HCT116 (cell line): ENCODE measurements at regions not wholly inside any gene's neighbourhood (a gene's known extent, or its start where the extent isn't known, plus 50 kb on each side); places are given as distances from the start of the nearest gene placed in this dataset.

Experiments
- ATAC-seq: fragments of 200-7000 bp; cut with Tn5 transposase; 2 replicates; pipeline ENCODE4 v1.9.1; 2020; ENCODE audit warnings: mild to moderate bottlenecking, moderate library complexity
- BruUV-seq: library from RNA; stranded (reverse); fragments of 400-500 nt; replicated peaks from 2 replicates; lab custom pipeline; 2021; lab: Mats Ljungman, UMichigan
- CTCF ChIA-PET: fragments of 300-600 bp; sonication (Branson Sonifier 250); formaldehyde crosslinking; loops from one replicate; lab custom pipeline; 2021; ENCODE audit warnings: antibody characterized with exemption; lab: Charles Lee
- POLR2A ChIA-PET: fragments of 300-600, 350-600 bp; sonication (Branson Sonifier 250); formaldehyde crosslinking; loops from one replicate; lab custom pipeline; 2021; ENCODE audit warnings: antibody characterized with exemption; lab: Charles Lee
- RAD21 ChIA-PET, 2 experiments: fragments of 300-600 bp; sonication (Branson Sonifier 250); formaldehyde crosslinking; loops; one replicate each; lab custom pipeline; 2023; ENCODE audit warnings: low total read pairs in 2 of 2; ENCODE audit not compliant: uncharacterized antibody in 2 of 2, unreplicated experiment in 2 of 2, low non-redundant PET in 1 of 2; lab: Charles Lee
- DNase-seq: peaks from one replicate; pipeline ENCODE4 v3.0.0-alpha.2; 2010; ENCODE audit warnings: low read depth, low spot score
- H2AFZ ChIP-seq: fragments of 200-600 bp; shearing (Covaris generic), sonication (generic); 2 replicates; pipeline ENCODE4 v1.6.1; 2017; ENCODE audit warnings: low read depth, mixed run types, mixed read lengths, antibody characterized with exemption, low read length; ENCODE audit not compliant: poor library complexity, severe bottlenecking
- H3K27ac ChIP-seq: 2 replicates; pipeline ENCODE4 v1.5.1; 2012; ENCODE audit warnings: low read depth, low read length
- H3K27me3 ChIP-seq: fragments of 200-600 bp; sonication (generic); 2 replicates; pipeline ENCODE4 v1.6.1; 2016; ENCODE audit warnings: mixed run types, low read length, mixed read lengths; ENCODE audit not compliant: insufficient read depth
- H3K36me3 ChIP-seq, 2 experiments: fragments of 200-500 bp in 1 of 2; fragments of 200-600 bp in 1 of 2; sonication (Bioruptor generic) in 1 of 2; sonication (generic) in 1 of 2; 2 replicates each; pipeline versions ENCODE4 v1.5.1 to v1.6.1; 2014 to 2016; ENCODE audit warnings: low read length in 2 of 2, inconsistent platforms in 1 of 2, mixed read lengths in 1 of 2, mixed run types in 1 of 2; ENCODE audit not compliant: insufficient read depth in 2 of 2, control insufficient read depth in 1 of 2
- H3K4me1 ChIP-seq, 2 experiments: fragments of 200-600 bp in 1 of 2; sonication (generic) in 1 of 2; 2 replicates each; pipeline versions ENCODE4 v1.5.1 to v1.6.1; 2012 to 2017; ENCODE audit warnings: low read length in 2 of 2, inconsistent platforms in 1 of 2, mild to moderate bottlenecking in 1 of 2, mixed read lengths in 1 of 2, mixed run types in 1 of 2, moderate library complexity in 1 of 2; ENCODE audit not compliant: insufficient read depth in 2 of 2, control insufficient read depth in 1 of 2
- H3K4me2 ChIP-seq: fragments of 200-600 bp; sonication (generic); 2 replicates; pipeline ENCODE4 v1.6.1; 2017; ENCODE audit warnings: mixed run types, low read length, mixed read lengths
- H3K4me3 ChIP-seq, 2 experiments: fragments of 200-600 bp in 1 of 2; sonication (generic) in 1 of 2; replicated peaks in 1 of 2; 2 replicates each; pipeline ENCODE4 v1.5.1; 2011 to 2016; ENCODE audit warnings: low read length in 2 of 2, control low read depth in 1 of 2, low read depth in 1 of 2, mild to moderate bottlenecking in 1 of 2, mixed read lengths in 1 of 2, mixed run types in 1 of 2
- H3K79me2 ChIP-seq: fragments of 200-600 bp; sonication (generic); 2 replicates; pipeline ENCODE4 v1.6.1; 2017; ENCODE audit warnings: mild to moderate bottlenecking, mixed run types, low read length, moderate library complexity, mixed read lengths; ENCODE audit not compliant: insufficient read depth
- H3K9ac ChIP-seq: fragments of 200-600 bp; sonication (generic); 2 replicates; pipeline ENCODE4 v1.6.1; 2016; ENCODE audit warnings: low read length, mixed read lengths
- H3K9me2 ChIP-seq: fragments of 200-600 bp; sonication (generic), shearing (Covaris generic); 2 replicates; pipeline ENCODE4 v1.6.1; 2017; ENCODE audit warnings: mixed run types, mild to moderate bottlenecking, moderate library complexity; ENCODE audit not compliant: insufficient read depth
- H3K9me3 ChIP-seq, 2 experiments: fragments of 200-500 bp in 1 of 2; fragments of 200-600 bp in 1 of 2; sonication (Bioruptor generic) in 1 of 2; sonication (generic) in 1 of 2; 2 replicates each; pipeline ENCODE4 v1.6.1; 2014 to 2017; ENCODE audit warnings: low read length in 2 of 2, mixed read lengths in 2 of 2, inconsistent platforms in 1 of 2, low read depth in 1 of 2, mild to moderate bottlenecking in 1 of 2, mixed run types in 1 of 2, moderate library complexity in 1 of 2; ENCODE audit not compliant: control insufficient read depth in 1 of 2, insufficient read depth in 1 of 2
- H4K20me1 ChIP-seq: fragments of 200-600 bp; sonication (generic), shearing (Covaris generic); 2 replicates; pipeline ENCODE4 v1.6.1; 2017; ENCODE audit warnings: mixed run types, mild to moderate bottlenecking, moderate library complexity; ENCODE audit not compliant: insufficient read depth
- CEBPB ChIP-seq: IDR thresholded peaks from 2 replicates; pipeline ENCODE4 v1.6.1; 2012; ENCODE audit warnings: low read depth
- EGR1 ChIP-seq: IDR thresholded peaks from 2 replicates; pipeline ENCODE4 v1.6.1; 2012; ENCODE audit warnings: low read depth
- JUND ChIP-seq: IDR thresholded peaks from 2 replicates; pipeline ENCODE4 v1.6.1; 2012
- MAX ChIP-seq: IDR thresholded peaks from 2 replicates; pipeline ENCODE4 v1.6.1; 2012
- POLR2AphosphoS5 ChIP-seq: IDR thresholded peaks from 2 replicates; pipeline ENCODE4 v1.6.1; 2011; ENCODE audit warnings: mild to moderate bottlenecking, low read depth, low read length, moderate library complexity
- REST ChIP-seq: IDR thresholded peaks from 2 replicates; pipeline ENCODE4 v1.6.1; 2012; ENCODE audit warnings: low read depth
- ZFX ChIP-seq: fragments of 450-650 bp; IDR thresholded peaks from 2 replicates; pipeline ENCODE4 v1.6.1; 2017
- intact Hi-C: fragments of 100-400 bp; cut with micrococcal nuclease; formaldehyde crosslinking; loops from 2 replicates; pipeline ENCODE4 v1.10.0; 2022
- TF ChIP-seq, protein P1 (sequence below): IDR thresholded peaks from 2 replicates; pipeline ENCODE4 v1.6.1; 2011; ENCODE audit warnings: mild to moderate bottlenecking, low read length, moderate library complexity; ENCODE audit not compliant: insufficient replicate concordance; ENCODE audit errors: extremely low read depth

- ChIA-PET POLR2A (no interaction called here), RAD21 (no interaction called here), CTCF (interaction anchor here (1.2 kb wide), 1 partner anchor 221 kb away, joined by 3 read pairs; no protein-coding TSS in a partner anchor)
- Histone ChIP-seq H3K79me2 (no peaks in the 10 kb centered on the region), H3K27me3 (no peaks in the 10 kb centered on the region), H3K4me3 (no peak overlapping the region), H3K9me2 (no peaks in the 10 kb centered on the region), H3K9ac (no peak overlapping the region), H3K4me2 (no peak overlapping the region), H4K20me1 (no peaks in the 10 kb centered on the region), H3K9me3 (no peaks in the 10 kb centered on the region), H2AFZ (no peak overlapping the region), H3K27ac (no peak overlapping the region), H3K36me3 (no peaks in the 10 kb centered on the region)
- intact Hi-C loops: no loop called here
- ATAC-seq: no peak
- no TSS peak for BruUV-seq
- no peak for DNase-seq
- no peak for TF ChIP-seq JUND
- no peak for TF ChIP-seq REST
- no peak for TF ChIP-seq EGR1
- no peak for TF ChIP-seq POLR2AphosphoS5
- no peak for TF ChIP-seq CEBPB
- TF ChIP-seq, protein P1, sequence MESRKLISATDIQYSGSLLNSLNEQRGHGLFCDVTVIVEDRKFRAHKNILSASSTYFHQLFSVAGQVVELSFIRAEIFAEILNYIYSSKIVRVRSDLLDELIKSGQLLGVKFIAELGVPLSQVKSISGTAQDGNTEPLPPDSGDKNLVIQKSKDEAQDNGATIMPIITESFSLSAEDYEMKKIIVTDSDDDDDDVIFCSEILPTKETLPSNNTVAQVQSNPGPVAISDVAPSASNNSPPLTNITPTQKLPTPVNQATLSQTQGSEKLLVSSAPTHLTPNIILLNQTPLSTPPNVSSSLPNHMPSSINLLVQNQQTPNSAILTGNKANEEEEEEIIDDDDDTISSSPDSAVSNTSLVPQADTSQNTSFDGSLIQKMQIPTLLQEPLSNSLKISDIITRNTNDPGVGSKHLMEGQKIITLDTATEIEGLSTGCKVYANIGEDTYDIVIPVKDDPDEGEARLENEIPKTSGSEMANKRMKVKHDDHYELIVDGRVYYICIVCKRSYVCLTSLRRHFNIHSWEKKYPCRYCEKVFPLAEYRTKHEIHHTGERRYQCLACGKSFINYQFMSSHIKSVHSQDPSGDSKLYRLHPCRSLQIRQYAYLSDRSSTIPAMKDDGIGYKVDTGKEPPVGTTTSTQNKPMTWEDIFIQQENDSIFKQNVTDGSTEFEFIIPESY: no peak
- no peak for TF ChIP-seq ZFX
- no peak for TF ChIP-seq MAX
- TF ChIP-seq, all 23 proteins: peak for 0
- H3K4me1 ChIP-seq: peaks cover 0 to 7% of the 10 kb centered on the region in 2 experiments; a peak in 1 of 4 replicates
These were observed 218.2 kb downstream of the CYP26B1 start for GRCh38 chr2:71929482-71929772.
